ENCODE measurements at regions not wholly inside any gene's neighbourhood (a gene's known extent, or its start where the extent isn't known, plus 50 kb on each side); places are given as distances from the start of the nearest gene placed in this dataset.
"Not testable (repeated sequence)": the region's sequence is repeated elsewhere in the genome, so short reads cannot be mapped to it uniquely, and the experiment has no call there.

DNA sequence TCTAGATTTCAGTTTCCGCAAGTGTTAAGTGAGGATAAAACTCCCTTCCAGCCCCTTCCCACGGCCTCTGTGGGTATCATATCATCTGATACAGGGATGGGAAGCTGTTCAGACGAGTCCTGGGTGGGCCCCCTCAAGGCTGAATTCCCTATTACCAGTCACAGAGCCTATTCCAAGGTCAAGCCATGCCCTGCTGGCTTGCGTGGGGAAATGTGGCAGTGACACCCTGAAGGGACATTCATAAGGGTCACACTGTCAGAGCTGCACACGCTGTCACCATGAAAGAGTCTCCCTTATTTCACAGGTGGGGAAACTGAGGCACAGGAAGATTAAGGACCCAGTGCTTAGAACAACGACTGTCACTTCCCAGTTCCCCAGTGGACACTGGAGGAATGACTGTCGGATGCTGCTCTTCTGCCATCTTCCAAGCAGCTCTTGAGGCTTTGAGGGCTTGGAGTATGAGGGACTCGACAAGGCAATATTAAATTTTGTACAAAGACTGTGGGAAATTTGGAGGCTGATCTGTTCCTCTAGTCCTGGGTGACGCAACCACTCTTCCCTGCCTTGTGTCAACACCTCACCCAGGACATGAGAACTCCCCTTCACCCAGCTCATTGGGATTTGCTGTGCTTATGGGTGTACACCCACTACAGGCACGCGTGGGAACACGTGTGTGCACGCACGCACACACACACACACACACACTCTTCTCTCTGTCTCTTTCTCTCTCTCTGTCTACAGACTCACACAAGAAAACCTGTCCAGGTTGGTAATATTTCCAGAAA is 386.0 kb downstream of the RPS24 start:
- DNase-seq = no peak

DNA sequence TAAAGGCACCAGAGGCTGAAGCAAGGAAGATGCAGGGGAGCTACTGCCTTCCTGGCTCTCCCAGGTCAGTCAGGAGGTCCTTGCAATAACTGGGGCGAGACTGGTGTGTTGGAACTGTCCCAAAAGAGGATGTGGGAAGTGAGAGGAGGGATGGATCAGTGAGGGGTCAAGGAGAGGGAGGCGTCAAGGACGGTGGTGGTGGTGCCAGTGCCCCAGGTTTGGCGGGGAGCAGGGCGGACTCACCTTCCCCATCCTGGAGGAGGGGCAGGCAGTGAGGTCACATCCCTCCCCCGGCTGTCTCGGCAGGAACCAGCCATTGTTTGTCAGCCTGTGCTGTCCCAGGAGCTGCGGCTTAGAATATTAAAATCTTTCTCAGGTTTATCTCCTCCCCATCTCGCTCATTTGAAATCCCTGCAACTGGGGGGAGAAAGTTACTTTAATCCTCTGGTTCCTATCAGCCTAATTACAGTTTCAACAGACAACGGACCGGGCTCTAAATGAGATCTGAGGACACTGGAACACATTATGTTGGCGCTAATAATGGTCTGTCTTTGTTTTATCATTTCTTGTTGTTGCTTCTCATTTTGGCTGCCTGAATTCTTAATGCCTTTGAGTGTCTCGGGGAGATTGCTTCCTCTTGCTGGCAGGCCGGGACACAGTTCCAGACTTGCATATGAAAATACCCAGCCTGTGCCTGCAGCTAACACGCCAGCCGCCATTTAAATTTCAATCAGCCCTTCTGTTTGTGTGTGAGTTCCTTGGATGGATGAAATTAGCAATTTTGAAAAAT is 387.5 kb downstream of the RPS24 start:
- no peak for DNase-seq

DNA sequence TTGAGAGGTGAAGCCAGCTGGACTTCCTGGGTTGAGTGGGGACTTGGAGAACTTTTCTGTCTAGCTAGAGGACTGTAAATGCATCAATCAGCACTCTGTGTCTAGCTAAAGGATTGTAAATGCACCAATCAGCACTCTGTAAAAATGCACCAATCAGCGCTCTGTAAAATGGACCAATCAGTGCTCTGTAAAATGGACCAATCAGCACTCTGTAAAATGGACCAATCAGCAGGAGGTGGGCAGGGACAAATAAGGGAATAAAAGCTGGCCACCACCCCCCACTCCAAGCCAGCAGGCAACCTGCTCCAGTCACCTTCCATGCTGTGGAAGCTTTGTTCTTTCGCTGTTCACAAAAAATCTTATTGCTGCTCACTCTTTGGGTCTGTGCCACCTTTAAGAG is 390.4 kb downstream of the RPS24 start:
- DNase-seq = not testable (repeated sequence)

DNA sequence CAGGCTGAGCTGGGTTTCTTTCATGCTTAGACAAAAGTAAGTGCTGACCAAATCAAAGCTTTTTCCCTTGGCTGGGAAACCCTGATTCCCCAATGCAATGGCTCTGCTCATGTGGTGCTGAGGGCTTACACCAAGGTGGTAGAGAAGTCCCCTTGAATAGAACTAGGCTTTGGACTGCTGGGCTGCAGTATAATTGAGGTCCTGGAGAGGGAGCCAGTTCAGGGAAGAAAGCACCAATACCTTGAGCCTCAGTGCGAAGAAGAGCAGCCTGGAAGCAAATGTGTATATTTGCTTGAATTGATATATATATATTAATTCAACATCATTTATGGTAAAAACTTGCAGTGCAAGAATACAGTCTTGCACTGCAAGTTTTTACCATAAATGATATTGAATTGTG is 391.1 kb downstream of the RPS24 start:
- DNase-seq = no peak

DNA sequence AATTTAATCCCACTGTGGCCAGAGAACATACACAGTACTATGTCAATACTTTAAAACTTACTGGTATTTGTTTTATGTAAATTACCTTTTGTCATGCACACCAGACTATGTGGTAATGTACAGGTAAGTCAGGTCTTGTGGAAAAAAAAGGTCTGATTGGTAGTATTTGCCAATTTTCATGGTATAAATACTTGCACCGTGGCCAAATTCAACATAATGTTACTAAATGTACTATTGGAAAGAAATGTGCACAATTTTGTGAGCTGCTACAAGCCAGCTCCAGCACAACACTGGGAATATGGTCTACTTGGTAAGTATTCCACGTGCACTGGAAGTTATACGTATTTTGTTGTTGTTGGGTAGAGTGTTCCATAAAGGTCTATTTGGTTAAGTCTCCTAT is 392.5 kb downstream of the RPS24 start:
- no peak for DNase-seq

DNA sequence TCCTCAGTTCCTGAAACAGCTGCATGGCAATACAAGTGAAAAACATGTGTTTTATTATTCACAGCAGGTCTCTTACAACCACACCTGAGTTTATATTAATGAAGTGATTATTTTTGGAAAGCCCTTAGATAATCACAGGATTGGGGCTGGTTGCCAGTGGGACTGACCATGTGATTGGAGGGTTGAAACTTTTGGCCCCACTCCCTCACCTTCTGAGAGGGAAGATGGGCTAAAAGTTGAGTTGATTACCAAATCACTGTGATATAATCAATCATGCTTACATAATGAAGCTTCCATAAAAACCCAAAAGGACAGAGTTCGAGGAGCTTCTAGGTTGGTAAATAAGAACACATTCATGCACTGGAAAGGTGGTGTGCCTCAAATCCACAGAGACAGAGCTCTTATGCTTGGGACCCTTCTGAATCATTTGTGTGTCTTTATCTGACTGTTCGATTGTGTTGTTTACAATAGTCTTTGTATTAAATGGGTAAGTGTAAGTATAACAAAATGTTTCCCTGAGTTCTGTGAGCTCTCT is 393.9 kb downstream of the RPS24 start:
- no peak for DNase-seq

DNA sequence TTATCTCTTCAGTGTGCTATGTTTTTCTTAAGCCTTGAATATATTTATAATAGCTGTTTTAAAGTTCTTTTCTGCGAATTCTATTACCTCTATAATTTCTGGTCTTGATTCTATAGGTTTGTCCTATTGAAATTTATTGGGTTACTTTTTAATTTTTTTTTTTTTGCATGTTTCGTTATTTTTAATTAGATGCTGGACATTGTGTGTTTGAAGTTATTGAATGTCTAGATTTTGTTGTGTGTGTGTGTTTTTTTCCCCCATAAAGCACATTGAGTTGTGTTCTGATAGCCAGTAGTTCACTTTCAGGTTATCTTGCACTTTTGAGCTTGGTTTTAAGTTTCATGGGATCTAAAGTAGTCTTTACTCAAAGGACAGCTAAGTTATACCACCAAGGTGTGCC is 394.9 kb downstream of the RPS24 start:
- DNase-seq = no peak

DNA sequence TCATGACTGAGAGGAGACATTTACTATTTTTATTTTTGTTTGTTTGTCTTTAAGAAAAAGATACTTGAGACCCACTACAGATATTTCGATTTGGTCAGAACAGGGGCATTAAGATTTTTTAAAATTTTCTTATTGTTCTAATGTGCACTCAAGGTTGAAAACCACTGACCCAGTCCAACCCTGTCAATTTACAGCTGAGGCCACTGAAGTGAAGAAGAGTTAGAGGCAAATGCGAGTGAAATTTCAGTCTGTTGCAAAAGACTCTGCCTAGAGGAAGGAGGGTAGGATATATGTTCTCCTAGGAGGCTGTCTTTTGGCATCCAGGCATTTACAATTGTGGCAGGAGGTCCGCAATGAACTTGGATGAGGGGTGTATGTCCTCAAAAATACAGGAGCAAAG is 396.3 kb downstream of the RPS24 start:
- DNase-seq = no peak

DNA sequence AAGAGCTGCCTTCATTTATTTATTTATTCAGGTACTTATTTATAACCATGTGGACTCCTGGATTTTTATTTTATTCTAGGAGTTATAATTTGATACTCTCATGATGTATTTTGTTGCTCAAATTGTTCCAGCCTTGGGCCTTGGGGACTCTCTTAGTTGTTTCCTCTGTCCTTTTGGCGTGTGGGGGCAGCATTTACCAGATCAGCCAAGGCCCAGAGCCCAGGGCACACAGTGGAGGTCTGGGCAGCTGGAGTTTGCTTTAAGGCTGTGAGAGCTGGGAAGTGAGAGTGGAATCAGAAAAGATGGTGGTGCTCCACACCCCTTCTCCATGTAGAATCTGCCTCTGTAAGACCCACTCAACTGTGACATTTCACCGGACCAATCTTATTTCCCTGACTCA is 398.9 kb downstream of the RPS24 start:
- DNase-seq = no peak

DNA sequence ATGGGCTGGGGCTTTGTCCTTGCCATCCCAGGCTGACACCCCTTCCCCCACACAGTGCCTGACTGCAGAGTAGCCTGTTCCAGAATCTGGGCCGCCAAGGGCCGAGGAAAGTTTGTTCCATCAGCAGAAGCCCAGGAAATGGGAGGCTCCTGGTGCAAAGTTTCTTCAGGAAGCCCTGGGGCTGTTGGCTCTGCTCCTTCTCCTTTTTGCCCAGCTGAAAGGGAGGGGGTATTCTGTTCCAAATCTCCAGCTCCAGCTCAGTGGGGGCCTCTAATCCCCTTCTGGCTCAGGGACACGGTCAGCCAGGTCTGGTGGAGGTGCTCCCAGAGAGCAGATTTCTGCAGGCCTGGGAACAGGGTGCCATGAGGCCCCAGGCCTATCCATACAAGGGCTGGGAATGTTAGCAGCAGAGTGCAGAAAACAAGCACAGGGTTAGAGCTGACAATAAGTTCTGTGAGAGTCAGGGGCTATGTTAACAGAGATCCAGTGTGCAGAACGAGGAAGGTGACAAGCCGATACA is 399.5 kb downstream of the RPS24 start:
- no peak for DNase-seq

DNA sequence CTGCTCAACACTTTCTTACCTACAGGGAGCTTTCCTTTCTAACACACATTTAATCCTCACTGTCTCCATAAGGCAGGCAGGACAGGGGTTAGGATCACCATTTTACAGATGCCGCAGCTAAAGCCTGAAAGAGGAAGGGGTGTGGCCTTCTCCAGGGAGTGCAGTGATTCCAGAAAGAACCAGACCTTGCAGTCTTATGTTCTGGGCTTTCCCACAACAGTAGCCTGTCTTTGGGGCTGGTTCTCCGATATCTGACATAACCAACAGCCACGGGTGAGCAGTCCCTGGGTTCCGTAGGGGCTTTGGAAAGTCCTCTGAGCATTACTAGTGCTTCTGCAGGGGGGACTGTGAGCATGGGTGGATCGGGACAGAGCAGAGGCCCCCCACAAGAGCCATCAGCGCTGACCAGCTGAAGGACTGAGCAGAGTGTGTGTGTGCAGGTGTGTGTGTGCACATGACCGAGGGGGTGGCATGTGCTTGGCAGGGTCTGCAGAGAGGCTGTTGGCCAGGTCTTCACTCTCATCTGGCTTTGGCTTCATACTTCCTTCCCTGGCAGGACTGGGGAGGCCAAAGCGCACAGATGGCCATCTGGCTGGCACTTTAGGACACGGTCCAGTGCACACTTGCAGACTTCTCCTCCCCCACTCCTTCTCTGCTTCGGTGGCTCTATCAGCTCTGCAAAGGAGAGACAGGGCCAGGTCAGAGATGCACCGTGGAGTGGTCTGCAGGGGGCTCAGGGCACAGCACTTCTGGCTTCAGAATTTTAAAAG is 400.3 kb downstream of the RPS24 start:
- no peak for DNase-seq

DNA sequence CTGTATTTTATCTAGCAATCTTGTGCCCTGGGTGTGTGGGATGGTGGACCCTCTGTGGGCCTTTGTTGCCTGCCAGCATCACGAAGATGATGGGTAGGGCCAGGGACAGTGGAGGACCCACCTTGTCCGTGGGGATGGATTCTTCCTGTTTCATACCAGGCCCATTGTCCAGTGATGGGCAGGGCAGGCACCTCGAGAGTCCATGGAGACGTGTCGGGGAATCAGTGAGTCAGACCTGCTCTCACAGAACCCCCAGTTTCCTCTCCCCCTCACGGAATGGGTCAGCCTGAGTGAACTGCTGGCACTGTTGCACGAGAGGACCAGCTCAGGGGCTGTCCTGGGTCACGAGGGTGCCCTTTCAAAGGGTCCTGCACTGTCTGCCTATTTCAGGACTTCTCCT is 401.2 kb downstream of the RPS24 start:
- DNase-seq = no peak

DNA sequence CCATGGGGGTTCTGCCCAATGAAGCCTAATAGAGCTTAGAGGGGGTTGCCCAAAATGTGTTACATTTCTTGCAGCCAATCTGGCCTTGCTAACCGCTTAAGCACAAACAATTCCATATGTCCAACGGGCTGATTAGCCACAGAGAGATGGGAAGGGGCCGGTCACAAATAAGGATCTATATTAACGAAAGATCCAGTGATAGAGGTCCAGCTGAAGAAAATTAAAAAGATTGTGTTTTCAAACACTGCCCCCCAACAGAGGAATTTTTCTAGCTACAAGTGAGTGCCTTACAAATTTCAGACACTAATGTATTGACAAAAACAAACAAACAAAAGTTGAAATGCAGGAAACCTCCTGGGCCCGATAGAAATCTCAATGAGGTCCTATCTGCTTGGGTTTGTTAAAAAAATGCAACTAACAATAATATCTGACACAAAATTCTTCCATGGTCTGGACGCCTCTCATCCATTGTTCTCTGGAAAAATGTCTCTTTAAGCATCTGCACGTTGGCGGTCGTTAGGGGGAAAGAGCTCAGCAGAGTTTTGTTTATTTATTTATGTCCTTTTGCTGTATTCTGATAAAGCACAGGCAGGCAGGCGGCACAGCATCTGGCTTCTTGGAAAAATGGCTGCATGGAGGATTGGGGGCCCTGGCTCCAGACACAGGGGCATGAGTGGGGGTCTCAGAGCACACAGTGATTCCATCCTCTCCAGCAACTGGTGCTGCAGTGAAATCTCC is 402.0 kb downstream of the RPS24 start:
- DNase-seq = no peak

DNA sequence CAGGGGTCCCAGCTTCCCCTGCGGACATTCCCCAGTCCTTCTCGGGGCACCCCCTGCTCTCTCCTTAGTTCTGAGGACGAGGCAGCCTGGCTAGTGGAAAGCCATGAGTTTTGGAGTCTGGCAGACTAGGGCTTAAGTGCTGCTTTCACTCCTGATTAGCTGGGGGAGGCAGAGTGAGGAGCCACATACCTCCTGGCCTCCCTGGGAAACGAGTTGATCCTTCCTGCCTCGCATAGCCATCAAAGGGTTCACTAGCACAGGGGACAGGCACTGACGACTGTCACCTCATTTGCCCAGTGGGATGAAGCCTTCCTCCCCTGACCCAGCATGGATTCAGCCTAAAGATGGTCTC is 402.5 kb downstream of the RPS24 start:
- no peak for DNase-seq

DNA sequence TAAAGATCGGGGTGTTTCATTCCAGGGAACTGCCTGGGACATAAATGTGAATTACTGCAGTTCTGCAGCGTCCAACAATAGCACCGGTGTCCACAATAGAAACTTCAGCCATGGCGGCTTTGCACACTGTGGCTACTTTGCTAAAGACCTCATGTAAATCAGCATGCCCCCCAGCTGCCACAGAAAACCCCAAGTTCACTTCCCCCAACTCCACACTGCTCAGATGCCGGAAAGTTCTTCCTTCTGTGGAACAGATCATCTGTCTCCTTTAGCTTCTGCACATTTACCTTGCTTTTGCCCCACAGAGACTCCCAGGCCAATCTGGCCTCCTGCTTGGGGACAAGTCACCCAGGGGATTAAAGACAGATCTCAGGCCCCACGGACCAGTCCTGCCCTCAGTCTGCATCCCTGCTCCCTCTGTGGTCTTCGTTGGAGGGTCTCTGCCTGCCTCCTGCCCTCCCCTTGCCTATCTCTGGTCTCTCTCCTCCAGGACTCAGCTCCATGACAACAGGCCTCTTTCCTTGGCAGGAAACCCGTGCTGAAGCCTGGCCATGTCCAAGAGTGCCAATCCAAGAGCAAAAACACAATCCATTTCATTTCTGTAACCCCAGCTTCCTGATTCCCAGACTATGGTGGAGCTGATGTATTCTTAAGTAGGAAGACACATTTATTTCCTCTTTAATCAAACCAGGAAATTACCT is 403.2 kb downstream of the RPS24 start:
- no peak for DNase-seq

DNA sequence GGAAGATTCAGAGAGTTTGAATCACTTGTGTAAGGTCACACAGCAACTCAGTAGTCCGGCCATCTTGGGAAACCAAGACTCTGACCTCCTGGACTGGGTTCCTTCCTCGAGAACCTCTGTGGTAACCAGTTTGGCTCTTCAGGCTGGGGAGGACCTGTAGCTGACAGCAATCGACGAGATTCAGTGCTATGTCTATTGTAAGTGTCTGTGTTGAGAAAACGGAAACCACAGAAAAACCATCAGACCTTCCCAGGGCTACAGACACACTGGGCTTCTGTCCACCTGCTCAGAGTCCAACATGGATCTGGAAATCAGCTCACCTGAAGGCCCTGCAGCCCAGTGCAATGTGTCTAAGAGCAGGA is 403.7 kb downstream of the RPS24 start:
- no peak for DNase-seq

DNA sequence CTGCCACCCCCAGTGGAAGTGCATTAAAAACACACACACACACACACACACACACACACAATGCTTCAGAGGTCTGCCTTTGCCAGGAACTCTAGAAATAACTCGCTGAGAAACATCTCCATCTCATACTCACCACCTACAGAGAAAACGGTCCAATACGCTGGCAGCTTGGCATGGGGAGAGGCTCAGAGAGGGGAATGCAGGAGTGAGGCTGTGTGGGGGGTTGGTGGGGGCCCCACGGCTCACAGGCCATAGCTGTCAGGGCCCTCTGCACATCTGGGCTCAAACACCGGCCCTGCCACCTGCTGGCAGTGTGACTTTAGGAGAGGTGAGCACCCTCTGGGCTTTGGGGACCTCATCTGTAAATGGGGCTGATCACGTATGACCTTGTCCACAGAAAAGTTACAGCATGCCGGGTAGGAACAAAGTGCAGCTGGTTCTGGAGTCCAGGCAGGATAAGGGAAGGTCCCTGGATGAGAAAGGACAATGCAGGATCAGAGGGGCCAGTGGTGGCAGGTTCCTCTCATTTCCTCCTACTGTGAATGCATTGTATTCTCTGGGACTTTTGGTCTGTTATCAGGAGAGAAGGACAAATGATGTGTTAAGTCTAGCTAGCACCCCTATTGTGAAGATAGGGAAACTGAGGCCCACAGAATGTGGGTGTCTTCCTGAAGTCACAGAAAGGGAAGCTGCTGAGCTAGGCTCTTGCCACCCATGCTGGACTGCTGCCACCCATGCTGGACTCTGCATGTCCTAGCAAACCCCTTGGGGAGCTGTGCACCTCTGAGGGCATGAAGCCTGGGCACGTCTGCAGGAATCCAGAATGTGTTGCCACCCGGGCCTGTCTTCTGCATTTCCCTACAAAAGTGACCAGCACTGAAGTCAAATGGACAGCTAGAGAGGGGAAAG is 404.6 kb downstream of the RPS24 start:
- DNase-seq = no peak

DNA sequence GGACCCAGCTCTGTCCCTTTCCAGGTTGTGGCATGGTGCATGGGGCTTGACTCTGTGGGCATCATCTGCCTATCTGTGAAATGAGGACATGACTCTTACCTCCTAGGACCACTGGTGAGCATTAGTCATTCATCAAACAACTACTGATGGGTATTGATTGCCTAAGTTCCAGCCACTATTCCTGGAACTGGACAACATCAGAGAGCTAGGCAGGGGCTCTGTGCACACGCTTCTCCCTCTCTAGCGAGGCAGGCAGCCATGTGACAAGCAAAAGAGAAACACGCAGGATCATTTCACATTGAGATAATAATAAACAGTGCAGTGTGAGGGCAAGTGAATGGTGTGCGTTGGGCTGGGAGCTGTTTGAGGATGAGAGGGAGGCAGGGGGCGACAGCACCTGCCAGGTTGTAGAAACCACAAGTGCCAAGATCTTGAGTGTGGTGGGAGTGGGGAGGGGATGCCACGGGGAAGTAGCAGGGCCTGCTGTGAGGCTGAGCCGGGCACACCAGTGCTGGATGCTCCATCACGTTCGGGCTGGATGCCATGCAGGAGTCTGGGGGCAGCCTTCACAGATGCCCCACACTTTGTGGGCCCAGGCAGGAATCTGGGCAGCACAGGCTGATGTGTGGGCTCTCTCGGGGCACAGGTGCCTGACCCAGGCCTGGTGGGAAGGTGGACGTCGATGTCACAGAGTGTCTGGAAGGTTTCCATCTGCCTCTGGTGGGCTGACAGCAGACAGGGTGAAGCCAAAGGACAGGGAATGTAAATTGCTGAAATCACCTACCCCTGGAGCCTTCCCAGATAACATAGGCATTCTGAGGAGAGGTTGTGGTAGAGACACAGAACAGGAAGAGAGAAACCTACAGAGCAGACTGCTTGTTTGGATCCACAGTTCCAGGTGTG is 405.5 kb downstream of the RPS24 start:
- DNase-seq = no peak

DNA sequence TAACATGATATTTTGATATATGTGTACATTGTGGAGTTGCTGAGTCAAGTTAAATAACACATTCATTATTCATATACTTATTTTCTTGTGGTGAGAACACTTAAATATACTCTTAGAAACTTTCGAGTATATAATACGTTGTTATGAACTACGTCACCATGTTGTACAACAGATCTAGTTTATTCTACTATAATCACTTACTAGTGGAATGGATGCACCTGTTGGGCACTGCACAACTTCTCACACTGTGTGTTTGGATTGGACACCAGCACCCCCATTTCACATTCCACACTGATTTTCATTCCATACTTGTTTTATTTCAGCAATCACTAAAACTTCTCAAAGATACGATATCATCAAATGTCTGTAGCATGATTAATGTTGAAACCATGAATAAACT is 407.3 kb downstream of the RPS24 start:
- no peak for DNase-seq

DNA sequence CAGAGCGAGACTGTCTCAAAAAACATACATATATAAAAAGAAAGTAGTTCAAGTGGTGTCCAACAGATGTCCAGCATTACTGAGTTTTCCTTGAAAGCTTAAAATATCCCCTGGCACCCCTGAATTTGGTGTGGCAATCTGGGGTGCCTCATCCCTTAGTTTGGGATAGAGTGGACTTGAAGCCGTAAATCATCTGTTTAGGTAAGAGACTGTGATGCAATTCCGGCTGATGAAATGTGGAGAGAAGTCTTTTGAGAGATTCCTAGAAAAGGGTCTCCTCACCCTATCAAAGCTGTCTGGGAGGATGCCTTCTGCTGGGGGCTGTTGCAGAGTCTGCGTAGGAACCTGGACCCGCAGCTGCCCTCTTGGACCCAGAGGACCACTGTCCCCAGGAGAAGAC is 408.0 kb downstream of the RPS24 start:
- no peak for DNase-seq

Data from NCI-H1436 (cell line).